HFF-Myc (cell line): ENCODE measurements at regions not wholly inside any gene's neighbourhood (a gene's known extent, or its start where the extent isn't known, plus 50 kb on each side); places are given as distances from the start of the nearest gene placed in this dataset.

Source experiments
- DNase-seq: peaks from one replicate; pipeline ENCODE4 v3.0.0-alpha.2; 2011; ENCODE audit warnings: low read depth; ENCODE audit errors: extremely low read depth
- H3K4me3 ChIP-seq: replicated peaks from 2 replicates; pipeline ENCODE4 v1.5.1; 2011; ENCODE audit warnings: low read depth, mild to moderate bottlenecking, control low read depth, low read length
- TF ChIP-seq, protein P1 (sequence below): IDR thresholded peaks from 2 replicates; pipeline ENCODE4 v1.5.1; 2012; ENCODE audit warnings: mild to moderate bottlenecking, low read depth, low read length, control low read depth; ENCODE audit errors: missing control alignments

GRCh38 chrX:113470166-113470565, 629.5 kb upstream of the AMOT start:
- DNase-seq = no peak
- TF ChIP-seq, protein P1, sequence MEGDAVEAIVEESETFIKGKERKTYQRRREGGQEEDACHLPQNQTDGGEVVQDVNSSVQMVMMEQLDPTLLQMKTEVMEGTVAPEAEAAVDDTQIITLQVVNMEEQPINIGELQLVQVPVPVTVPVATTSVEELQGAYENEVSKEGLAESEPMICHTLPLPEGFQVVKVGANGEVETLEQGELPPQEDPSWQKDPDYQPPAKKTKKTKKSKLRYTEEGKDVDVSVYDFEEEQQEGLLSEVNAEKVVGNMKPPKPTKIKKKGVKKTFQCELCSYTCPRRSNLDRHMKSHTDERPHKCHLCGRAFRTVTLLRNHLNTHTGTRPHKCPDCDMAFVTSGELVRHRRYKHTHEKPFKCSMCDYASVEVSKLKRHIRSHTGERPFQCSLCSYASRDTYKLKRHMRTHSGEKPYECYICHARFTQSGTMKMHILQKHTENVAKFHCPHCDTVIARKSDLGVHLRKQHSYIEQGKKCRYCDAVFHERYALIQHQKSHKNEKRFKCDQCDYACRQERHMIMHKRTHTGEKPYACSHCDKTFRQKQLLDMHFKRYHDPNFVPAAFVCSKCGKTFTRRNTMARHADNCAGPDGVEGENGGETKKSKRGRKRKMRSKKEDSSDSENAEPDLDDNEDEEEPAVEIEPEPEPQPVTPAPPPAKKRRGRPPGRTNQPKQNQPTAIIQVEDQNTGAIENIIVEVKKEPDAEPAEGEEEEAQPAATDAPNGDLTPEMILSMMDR = no peak
- H3K4me3 ChIP-seq = no peak overlapping the region

DNA sequence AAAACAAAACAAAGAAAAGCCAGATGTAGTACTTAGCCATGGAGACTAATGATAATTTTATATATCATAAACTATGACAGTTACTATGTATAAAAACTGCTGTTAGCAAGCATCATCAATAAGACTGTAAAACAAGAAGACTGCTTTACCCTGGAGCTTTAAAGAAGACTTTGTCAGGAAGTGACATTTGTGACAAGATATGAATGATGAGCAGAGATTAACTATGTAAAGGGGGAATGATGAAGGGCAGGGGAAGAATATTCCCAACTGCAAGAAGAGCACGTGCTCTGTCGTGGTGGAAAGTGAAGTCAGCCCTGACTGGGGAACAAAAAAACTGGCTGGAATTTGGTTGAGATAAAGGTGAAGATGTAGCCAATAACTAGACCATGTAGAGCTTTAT, 617.1 kb upstream of the AMOT start:
- DNase-seq = no peak
- TF ChIP-seq, protein P1 = no peak

DNA sequence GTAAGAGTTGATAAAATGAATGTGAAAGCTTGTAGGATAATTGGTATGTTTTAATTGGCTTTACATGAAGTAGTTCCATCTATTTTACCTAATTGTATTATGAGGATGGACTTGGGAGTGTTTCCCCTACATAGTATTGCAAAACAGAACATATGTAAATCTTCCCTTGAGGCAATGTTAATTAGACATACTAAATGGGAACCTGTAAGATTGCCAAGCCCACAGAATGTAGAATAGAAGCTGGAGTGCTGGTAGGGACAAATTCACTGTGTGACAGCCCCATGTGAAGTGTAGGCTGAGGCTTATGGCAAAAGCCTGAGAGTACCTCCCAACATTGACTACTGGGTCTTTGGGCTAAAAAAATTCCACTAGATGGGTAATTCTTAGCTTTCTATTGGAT, 615.0 kb upstream of the AMOT start:
- H3K4me3 ChIP-seq = no peak overlapping the region
- TF ChIP-seq, protein P1 = no peak
- DNase-seq = no peak

More for the DNA sequence above, 617.1 kb upstream of the AMOT start:
- H3K4me3 ChIP-seq = no peak overlapping the region

DNA sequence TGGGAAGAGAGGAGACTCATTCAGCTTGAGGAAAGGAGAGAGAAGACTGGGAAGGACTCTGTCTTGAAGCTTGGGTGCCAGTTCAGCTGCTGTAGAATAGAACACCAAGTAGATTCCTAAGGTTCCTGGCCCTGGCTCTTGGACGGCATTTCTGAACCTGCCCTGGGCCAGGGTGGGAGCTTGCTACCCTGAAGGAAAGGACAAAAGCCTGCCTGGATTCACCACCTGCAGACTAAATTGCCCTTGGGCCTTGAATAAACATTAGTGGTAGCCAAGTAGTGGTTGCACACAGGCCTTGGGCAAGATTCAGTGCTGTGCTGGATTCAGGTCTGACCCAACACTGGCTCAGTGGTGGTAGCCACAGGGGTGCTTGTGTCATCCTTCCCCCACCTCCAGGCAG, 588.4 kb upstream of the AMOT start:
- H3K4me3 ChIP-seq = no peak overlapping the region
- TF ChIP-seq, protein P1 = no peak
- no peak for DNase-seq

DNA sequence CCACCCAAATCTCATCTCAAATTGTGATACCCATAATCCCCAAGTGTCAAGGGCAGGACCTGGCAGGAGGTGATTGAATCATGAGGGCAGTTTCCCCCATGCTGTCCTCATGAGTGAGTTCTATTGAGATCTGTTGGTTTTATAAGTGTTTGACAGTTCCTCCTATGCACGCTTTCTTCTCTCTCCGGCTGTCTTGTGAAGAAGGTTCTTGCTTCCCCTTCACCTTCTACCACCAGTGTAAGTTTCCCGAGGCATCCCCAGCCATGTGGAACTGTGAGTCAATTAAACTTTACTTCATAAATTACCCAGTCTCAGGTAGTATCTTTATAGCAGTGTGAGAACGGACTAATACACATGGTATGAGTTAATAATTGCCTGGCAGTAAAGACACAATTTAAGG, 581.7 kb upstream of the AMOT start:
- DNase-seq = no peak
- no peak overlapping the region for H3K4me3 ChIP-seq
- TF ChIP-seq, protein P1 = no peak

DNA sequence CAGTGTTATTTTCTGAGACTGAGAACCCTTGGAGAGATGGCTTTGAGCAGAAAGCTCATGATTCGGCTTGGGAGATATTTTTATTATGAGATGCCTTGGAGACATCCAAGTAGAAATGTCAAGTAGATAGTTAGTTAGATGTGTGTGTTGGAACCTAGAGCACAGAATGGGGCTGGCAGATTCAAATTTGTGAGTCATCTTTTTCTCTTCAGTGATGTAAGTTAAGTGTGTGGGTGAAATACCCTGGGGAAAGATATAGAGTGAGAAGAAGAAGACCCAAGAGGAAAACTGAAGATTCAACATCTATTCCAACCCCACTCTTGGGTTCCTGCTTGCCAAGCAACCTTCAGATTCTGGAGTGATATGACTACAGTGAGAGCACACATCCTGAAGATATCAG, 580.8 kb upstream of the AMOT start:
- H3K4me3 ChIP-seq = no peak overlapping the region
- DNase-seq = no peak
- TF ChIP-seq, protein P1 = no peak

DNA sequence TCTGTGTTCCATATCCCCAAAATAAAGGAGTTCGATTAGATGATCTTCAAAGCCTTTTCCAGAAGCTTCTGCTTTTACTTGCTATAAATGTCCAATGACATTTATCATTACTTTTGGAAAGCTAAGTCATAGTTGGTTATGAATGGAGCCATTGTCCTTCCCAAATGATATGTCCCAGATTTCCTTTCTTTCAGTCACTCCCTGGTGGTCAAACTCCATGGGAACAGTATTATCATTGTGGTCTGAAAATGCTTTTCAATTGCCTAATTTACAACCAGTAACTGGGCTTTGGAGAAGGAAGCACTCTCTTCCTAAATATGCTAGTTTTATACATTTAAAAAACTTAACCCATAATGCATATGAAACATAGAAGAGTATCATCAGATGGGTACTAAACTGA, 571.5 kb upstream of the AMOT start:
- no peak for DNase-seq
- TF ChIP-seq, protein P1 = no peak
- no peak overlapping the region for H3K4me3 ChIP-seq
